Suppressor macrophage treated with lipopolysaccharide for 4 hours (primary cell): ENCODE measurements at regions not wholly inside any gene's neighbourhood (a gene's known extent, or its start where the extent isn't known, plus 50 kb on each side); places are given as distances from the start of the nearest gene placed in this dataset.

Experiments used
- DNase-seq: peaks from one replicate; pipeline ENCODE4 v3.0.0-alpha.2; 2020

GRCh38 chr10:131743190-131744151 is 157.3 kb upstream of the PPP2R2D start:
- DNase-seq, result peak; percentile 25

- no peak for DNase-seq
Observed at GRCh38 chr10:131744346-131744745, 156.5 kb upstream of the PPP2R2D start.

- no peak for DNase-seq
Observed at GRCh38 chr10:131745591-131745990, 155.2 kb upstream of the PPP2R2D start.

GRCh38 chr10:131746241-131746711 is 154.5 kb upstream of the PPP2R2D start:
- no peak for DNase-seq

GRCh38 chr10:131746785-131747184 is 154.0 kb upstream of the PPP2R2D start:
- DNase-seq, result no peak

GRCh38 chr10:131747251-131747650 is 153.6 kb upstream of the PPP2R2D start:
- DNase-seq, result no peak

- DNase-seq, result no peak
Observed at GRCh38 chr10:131747791-131748190, 153.0 kb upstream of the PPP2R2D start.

GRCh38 chr10:131748191-131748590 is 152.6 kb upstream of the PPP2R2D start:
- DNase-seq, result no peak

- DNase-seq, result no peak
Observed at GRCh38 chr10:131748831-131749766, 151.7 kb upstream of the PPP2R2D start.

GRCh38 chr10:131749767-131750142 is 151.1 kb upstream of the PPP2R2D start:
- no peak for DNase-seq

GRCh38 chr10:131750171-131750895 is 150.5 kb upstream of the PPP2R2D start:
- DNase-seq, result no peak

GRCh38 chr10:131750973-131751826 is 149.6 kb upstream of the PPP2R2D start:
- no peak for DNase-seq

- no peak for DNase-seq
Observed at GRCh38 chr10:131751827-131752775, 148.7 kb upstream of the PPP2R2D start.

GRCh38 chr10:131753336-131753735 is 147.5 kb upstream of the PPP2R2D start:
- DNase-seq, result no peak

- no peak for DNase-seq
Observed at GRCh38 chr10:131755200-131755599, 145.6 kb upstream of the PPP2R2D start.

GRCh38 chr10:131757285-131758058 is 143.3 kb upstream of the PPP2R2D start:
- DNase-seq, result no peak

- no peak for DNase-seq
Observed at GRCh38 chr10:131758062-131758938, 142.5 kb upstream of the PPP2R2D start.

GRCh38 chr10:131758939-131759301 is 141.9 kb upstream of the PPP2R2D start:
- no peak for DNase-seq

GRCh38 chr10:131759347-131759746 is 141.5 kb upstream of the PPP2R2D start:
- DNase-seq, result no peak
